Liver (tissue), 8 donors: ENCODE measurements at regions not wholly inside any gene's neighbourhood (a gene's known extent, or its start where the extent isn't known, plus 50 kb on each side); places are given as distances from the start of the nearest gene placed in this dataset.

Experiments used
- DNase-seq: peaks from one replicate; pipeline ENCODE4 v3.0.0-alpha.2; 2017; ENCODE audit warnings: low spot score
- H3K27ac ChIP-seq, 2 donors: one replicate each; pipeline ENCODE4 v1.7.0; 2013; ENCODE audit warnings: inconsistent platforms in 2 of 2, low read length in 2 of 2, control low read depth in 1 of 2, low read depth in 1 of 2, mild to moderate bottlenecking in 1 of 2
- H3K27me3 ChIP-seq, 4 donors: one replicate each; pipeline versions ENCODE4 v1.6.1 to v1.7.0; 2013; ENCODE audit warnings: low read length in 3 of 4, inconsistent platforms in 1 of 4, mild to moderate bottlenecking in 1 of 4, moderate library complexity in 1 of 4; ENCODE audit not compliant: control insufficient read depth in 4 of 4, insufficient read depth in 4 of 4
- H3K36me3 ChIP-seq, 4 donors: one replicate each; pipeline versions ENCODE4 v1.6.1 to v1.7.0; 2013; ENCODE audit warnings: low read length in 3 of 4, mild to moderate bottlenecking in 3 of 4, low read depth in 1 of 4, moderate library complexity in 1 of 4; ENCODE audit not compliant: control insufficient read depth in 4 of 4, insufficient read depth in 3 of 4
- H3K4me1 ChIP-seq, 4 donors: one replicate each; pipeline versions ENCODE4 v1.6.1 to v1.7.0; 2013; ENCODE audit warnings: low read length in 3 of 4, mild to moderate bottlenecking in 3 of 4, moderate library complexity in 1 of 4; ENCODE audit not compliant: control insufficient read depth in 4 of 4, insufficient read depth in 4 of 4
- H3K4me3 ChIP-seq, 3 donors: one replicate each; pipeline versions ENCODE4 v1.6.1 to v1.7.0; 2013; ENCODE audit warnings: low read length in 3 of 3, control low read depth in 1 of 3, low read depth in 1 of 3, mild to moderate bottlenecking in 1 of 3
- H3K9ac ChIP-seq, 2 donors: one replicate each; pipeline ENCODE4 v1.7.0; 2013; ENCODE audit warnings: low read length in 2 of 2, mild to moderate bottlenecking in 2 of 2, moderate library complexity in 2 of 2, control low read depth in 1 of 2, low read depth in 1 of 2
- H3K9me3 ChIP-seq, 4 donors: one replicate each; pipeline versions ENCODE4 v1.6.1 to v1.7.0; 2013; ENCODE audit warnings: low read length in 3 of 4; ENCODE audit not compliant: control insufficient read depth in 4 of 4
- ATF3 ChIP-seq: IDR thresholded peaks from 2 replicates; pipeline ENCODE4 v1.6.1; 2016; ENCODE audit warnings: antibody characterized with exemption
- CTCF ChIP-seq: fragments of 150-350 bp; IDR thresholded peaks from 2 replicates; pipeline ENCODE4 v1.5.1; 2017; ENCODE audit warnings: improper control_type of control experiment, low read depth, low read length; ENCODE audit not compliant: missing input control
- EGR1 ChIP-seq, 2 donors: IDR thresholded peaks; 2 replicates each; pipeline ENCODE4 v1.6.1; 2016 to 2018; ENCODE audit warnings: antibody characterized with exemption in 2 of 2, low read depth in 2 of 2
- FOXA1 ChIP-seq: IDR thresholded peaks from 2 replicates; pipeline ENCODE4 v1.6.1; 2016; ENCODE audit warnings: antibody characterized with exemption
- FOXA2 ChIP-seq: IDR thresholded peaks from 2 replicates; pipeline ENCODE4 v1.6.1; 2016; ENCODE audit warnings: antibody characterized with exemption
- GABPA ChIP-seq, 2 donors: IDR thresholded peaks in 1 of 2; conservative IDR thresholded peaks in 1 of 2; 2 replicates each; pipeline ENCODE4 v1.6.1; 2016; ENCODE audit warnings: antibody characterized with exemption in 2 of 2, mild to moderate bottlenecking in 1 of 2, moderate library complexity in 1 of 2
- HNF4A ChIP-seq, 2 donors: conservative IDR thresholded peaks; 2 replicates each; pipeline ENCODE4 v1.6.1; 2016; ENCODE audit warnings: antibody characterized with exemption in 2 of 2, mild to moderate bottlenecking in 2 of 2
- HNF4G ChIP-seq: IDR thresholded peaks from 2 replicates; pipeline ENCODE4 v1.6.1; 2016; ENCODE audit warnings: antibody characterized with exemption
- JUND ChIP-seq, 2 donors: IDR thresholded peaks; 2 replicates each; pipeline ENCODE4 v1.6.1; 2016; ENCODE audit warnings: antibody characterized with exemption in 2 of 2
- MAX ChIP-seq: IDR thresholded peaks from 2 replicates; pipeline ENCODE4 v1.6.1; 2016; ENCODE audit warnings: antibody characterized with exemption
- NR2F2 ChIP-seq: IDR thresholded peaks from 2 replicates; pipeline ENCODE4 v1.6.1; 2016; ENCODE audit warnings: antibody characterized with exemption
- RAD21 ChIP-seq, 2 donors: IDR thresholded peaks; 2 replicates each; pipeline ENCODE4 v1.6.1; 2016; ENCODE audit warnings: antibody characterized with exemption in 2 of 2, mild to moderate bottlenecking in 2 of 2
- REST ChIP-seq: IDR thresholded peaks from 2 replicates; pipeline ENCODE4 v1.6.1; 2016; ENCODE audit warnings: antibody characterized with exemption, mild to moderate bottlenecking
- RXRA ChIP-seq, 2 donors: IDR thresholded peaks; 2 replicates each; pipeline ENCODE4 v1.6.1; 2017 to 2018; ENCODE audit warnings: antibody characterized with exemption in 2 of 2, mild to moderate bottlenecking in 1 of 2
- SP1 ChIP-seq: IDR thresholded peaks from 2 replicates; pipeline ENCODE4 v1.6.1; 2018; ENCODE audit warnings: antibody characterized with exemption, mild to moderate bottlenecking
- ZBTB33 ChIP-seq: IDR thresholded peaks from 2 replicates; pipeline ENCODE4 v1.6.1; 2016; ENCODE audit warnings: antibody characterized with exemption
- WGBS: extraction: QIAGEN DNeasy Blood & Tissue Kit; methylation state at CpG from one replicate; pipeline ENCODE4 v1.1.7; 2013; 5-methylcytosine and 5-hydroxymethylcytosine counted together
- donor health status: healthy.
- donor health status: healthy.
- donor health status: healthy.
- donor health status: healthy.
- donor health status: healthy.

GRCh38 chr22:48690583-48691317 is 1136.9 kb downstream of the BRD1 start:
- H3K27me3 ChIP-seq: no peaks in the 10 kb centered on the region
- no peak for DNase-seq
- no peak overlapping the region for H3K4me3 ChIP-seq
- TF ChIP-seq CTCF: no peak
- TF ChIP-seq HNF4A (conservative IDR thresholded peaks at IDR 0.05): no peak
- no peak for TF ChIP-seq EGR1 (IDR thresholded peaks at IDR 0.05; ENCODE audit: low read depth in 2 of 2)
- no peak for TF ChIP-seq REST
- TF ChIP-seq FOXA2: no peak
- no peak for TF ChIP-seq HNF4G
- no peak for TF ChIP-seq GABPA (IDR thresholded peaks at IDR 0.05 in 1 of 2, conservative IDR thresholded peaks at IDR 0.05 in 1 of 2)
- TF ChIP-seq RAD21 (IDR thresholded peaks at IDR 0.05): no peak
- TF ChIP-seq RXRA (IDR thresholded peaks at IDR 0.05): no peak
- no peak for TF ChIP-seq JUND (IDR thresholded peaks at IDR 0.05)
- no peak for TF ChIP-seq MAX
- no peak for TF ChIP-seq NR2F2
- no peak for TF ChIP-seq ATF3
- H3K9ac ChIP-seq: no peak overlapping the region
- no peaks in the 10 kb centered on the region for H3K36me3 ChIP-seq
- no peaks in the 10 kb centered on the region for H3K4me1 ChIP-seq
- 85% methylated on average over 24 of the region's 24 CpGs for WGBS
- H3K9me3 ChIP-seq: no peaks in the 10 kb centered on the region
- no peak overlapping the region for H3K27ac ChIP-seq

- no peak for DNase-seq
- H3K9me3 ChIP-seq: no peaks in the 10 kb centered on the region
- no peaks in the 10 kb centered on the region for H3K36me3 ChIP-seq
- no peak overlapping the region for H3K4me3 ChIP-seq
- H3K9ac ChIP-seq: no peak overlapping the region
- H3K4me1 ChIP-seq: no peaks in the 10 kb centered on the region
- H3K27ac ChIP-seq: no peak overlapping the region
- H3K27me3 ChIP-seq: no peaks in the 10 kb centered on the region
- 87% methylated on average over 18 of the region's 18 CpGs for WGBS
- TF ChIP-seq ATF3: no peak
- TF ChIP-seq EGR1 (IDR thresholded peaks at IDR 0.05; ENCODE audit: low read depth in 2 of 2): no peak
- TF ChIP-seq RAD21 (IDR thresholded peaks at IDR 0.05): no peak
- TF ChIP-seq HNF4G: no peak
- TF ChIP-seq NR2F2: no peak
- no peak for TF ChIP-seq CTCF
- no peak for TF ChIP-seq HNF4A (conservative IDR thresholded peaks at IDR 0.05)
- TF ChIP-seq FOXA1: no peak
- no peak for TF ChIP-seq REST
- TF ChIP-seq ZBTB33: no peak
- no peak for TF ChIP-seq JUND (IDR thresholded peaks at IDR 0.05)
- no peak for TF ChIP-seq SP1
These were observed 1138.5 kb downstream of the BRD1 start for GRCh38 chr22:48689206-48689605.
